MCF 10A (cell line): ENCODE measurements at regions not wholly inside any gene's neighbourhood (a gene's known extent, or its start where the extent isn't known, plus 50 kb on each side); places are given as distances from the start of the nearest gene placed in this dataset.

Experiments
- BruUV-seq: library from RNA; stranded (reverse); fragments of 400-500 nt; replicated peaks from 2 replicates; lab custom pipeline; 2021; lab: Mats Ljungman, UMichigan
- CTCF ChIA-PET: fragments of 300-600 bp; sonication (Branson Sonifier 250); formaldehyde crosslinking; extraction: SDS; loops from one replicate; lab custom pipeline; 2021; ENCODE audit warnings: antibody characterized with exemption, inconsistent platforms; lab: Yijun Ruan, JAX
- POLR2A ChIA-PET: fragments of 300-600, 350-650 bp; sonication (Branson Sonifier 250); formaldehyde crosslinking; extraction: SDS; loops from one replicate; lab custom pipeline; 2020; ENCODE audit warnings: antibody characterized with exemption, inconsistent platforms; lab: Yijun Ruan, JAX
- DNase-seq: peaks from one replicate; pipeline ENCODE4 v3.0.0-alpha.2; 2018; ENCODE audit not compliant: unreplicated experiment
- H3K27ac Mint-ChIP-seq: one replicate; pipeline ENCODE4 v1.8.0; 2022; ENCODE audit warnings: mild to moderate bottlenecking, low read depth, mixed read lengths; ENCODE audit not compliant: unreplicated experiment
- H3K27me3 Mint-ChIP-seq: one replicate; pipeline ENCODE4 v1.8.0; 2022; ENCODE audit warnings: mixed read lengths; ENCODE audit not compliant: insufficient read depth, unreplicated experiment
- H3K36me3 Mint-ChIP-seq: one replicate; pipeline ENCODE4 v1.8.0; 2022; ENCODE audit warnings: mild to moderate bottlenecking, moderate library complexity, mixed read lengths; ENCODE audit not compliant: insufficient read depth, unreplicated experiment
- H3K4me1 Mint-ChIP-seq: one replicate; pipeline ENCODE4 v1.8.0; 2022; ENCODE audit warnings: mixed read lengths; ENCODE audit not compliant: insufficient read depth, unreplicated experiment
- H3K4me3 Mint-ChIP-seq: one replicate; pipeline ENCODE4 v1.8.0; 2022; ENCODE audit warnings: mild to moderate bottlenecking, moderate library complexity, mixed read lengths; ENCODE audit not compliant: unreplicated experiment
- H3K9me3 Mint-ChIP-seq: one replicate; pipeline ENCODE4 v1.8.0; 2022; ENCODE audit warnings: mixed read lengths; ENCODE audit not compliant: unreplicated experiment
- intact Hi-C: fragments of 100-400 bp; cut with micrococcal nuclease; formaldehyde crosslinking; loops from 2 replicates; pipeline ENCODE4 v1.14.1; 2022
- TF ChIP-seq, protein P1 (sequence below): fragments of 200-600 bp; IDR thresholded peaks from one replicate; pipeline ENCODE4 v1.8.0; 2022; ENCODE audit warnings: antibody characterized with exemption, mild to moderate bottlenecking; ENCODE audit not compliant: unreplicated experiment

DNA sequence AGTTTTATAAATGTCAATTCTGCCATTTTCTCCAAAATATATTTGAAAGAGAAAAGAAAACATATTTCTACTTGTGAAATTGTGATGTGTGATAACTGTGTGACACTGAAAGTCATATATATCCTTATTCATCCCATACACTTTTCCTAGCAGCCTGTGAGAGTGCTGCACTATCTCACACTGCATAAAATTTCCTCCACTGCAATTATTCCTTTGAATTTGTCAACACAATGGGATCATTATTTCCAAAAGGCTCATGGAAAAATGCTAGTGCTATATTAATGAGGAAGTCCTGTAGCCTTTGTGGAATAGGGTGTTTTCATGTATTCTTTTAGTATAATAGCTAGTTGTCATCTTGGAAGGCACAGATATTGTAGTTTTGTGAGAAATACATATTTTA lies 504.1 kb downstream of the RPL10L start:
- Mint-ChIP-seq H3K9me3 (no peaks in the 10 kb centered on the region), H3K27me3 (peaks cover 34% of the 10 kb centered on the region), H3K4me1 (no peaks in the 10 kb centered on the region), H3K27ac (no peak overlapping the region), H3K36me3 (no peaks in the 10 kb centered on the region), H3K4me3 (no peak overlapping the region)
- TF ChIP-seq, protein P1, sequence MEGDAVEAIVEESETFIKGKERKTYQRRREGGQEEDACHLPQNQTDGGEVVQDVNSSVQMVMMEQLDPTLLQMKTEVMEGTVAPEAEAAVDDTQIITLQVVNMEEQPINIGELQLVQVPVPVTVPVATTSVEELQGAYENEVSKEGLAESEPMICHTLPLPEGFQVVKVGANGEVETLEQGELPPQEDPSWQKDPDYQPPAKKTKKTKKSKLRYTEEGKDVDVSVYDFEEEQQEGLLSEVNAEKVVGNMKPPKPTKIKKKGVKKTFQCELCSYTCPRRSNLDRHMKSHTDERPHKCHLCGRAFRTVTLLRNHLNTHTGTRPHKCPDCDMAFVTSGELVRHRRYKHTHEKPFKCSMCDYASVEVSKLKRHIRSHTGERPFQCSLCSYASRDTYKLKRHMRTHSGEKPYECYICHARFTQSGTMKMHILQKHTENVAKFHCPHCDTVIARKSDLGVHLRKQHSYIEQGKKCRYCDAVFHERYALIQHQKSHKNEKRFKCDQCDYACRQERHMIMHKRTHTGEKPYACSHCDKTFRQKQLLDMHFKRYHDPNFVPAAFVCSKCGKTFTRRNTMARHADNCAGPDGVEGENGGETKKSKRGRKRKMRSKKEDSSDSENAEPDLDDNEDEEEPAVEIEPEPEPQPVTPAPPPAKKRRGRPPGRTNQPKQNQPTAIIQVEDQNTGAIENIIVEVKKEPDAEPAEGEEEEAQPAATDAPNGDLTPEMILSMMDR = no peak
- DNase-seq = no peak
- ChIA-PET POLR2A (no interaction called here), CTCF (interaction anchor here (0.6 to 0.7 kb wide), 3 partner anchors 11 to 498 kb away, joined by 3 read pairs; no protein-coding TSS in a partner anchor)
- no TSS peak for BruUV-seq
- intact Hi-C loops = no loop called here

DNA sequence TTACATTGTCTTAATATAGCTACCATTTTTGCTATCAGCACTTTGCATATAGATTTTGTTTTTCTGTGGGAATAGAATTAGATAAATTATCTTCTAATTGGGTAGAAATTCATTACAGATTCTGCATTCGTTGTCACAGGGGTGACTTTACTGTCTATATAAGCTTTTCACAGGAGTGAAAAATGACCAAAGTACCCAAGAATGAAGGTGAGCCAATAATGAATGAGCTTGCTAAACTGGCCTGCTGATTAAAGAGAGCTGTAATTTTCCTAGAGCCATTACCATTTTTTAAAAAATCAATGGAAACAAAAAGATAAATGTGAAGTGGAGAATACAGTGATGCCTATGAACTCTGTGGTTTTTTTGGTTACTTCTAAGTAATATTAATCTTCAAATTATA lies 504.6 kb downstream of the RPL10L start:
- Mint-ChIP-seq H3K4me3 (no peak overlapping the region), H3K4me1 (no peaks in the 10 kb centered on the region), H3K36me3 (no peaks in the 10 kb centered on the region), H3K27me3 (peaks cover 34% of the 10 kb centered on the region), H3K9me3 (no peaks in the 10 kb centered on the region), H3K27ac (no peak overlapping the region)
- POLR2A ChIA-PET = no interaction called here
- intact Hi-C loops = no loop called here
- no TSS peak for BruUV-seq
- no peak for DNase-seq
- CTCF ChIA-PET = interaction anchor here (0.6 to 0.7 kb wide), 2 partner anchors 58 to 497 kb away, joined by 3 read pairs; no protein-coding TSS in a partner anchor
- TF ChIP-seq, protein P1 = no peak

DNA sequence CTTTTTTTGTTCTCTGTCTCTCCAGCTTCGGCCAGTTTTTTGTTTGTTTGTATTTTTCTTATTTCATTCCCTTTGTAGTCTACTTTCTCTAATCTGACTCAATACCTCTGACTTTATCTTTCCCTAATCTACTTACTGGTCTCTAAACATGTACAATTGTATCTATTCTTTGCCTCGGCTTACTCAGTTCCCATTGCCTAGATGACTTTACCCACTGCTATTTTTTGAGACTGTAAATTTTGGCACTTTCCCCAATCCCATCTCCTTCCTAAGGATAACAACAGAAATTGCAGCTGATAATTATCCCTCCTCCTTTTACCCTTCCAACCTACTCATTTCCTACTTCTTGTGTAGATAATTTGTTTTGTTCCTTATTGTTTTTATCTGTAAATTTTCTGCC lies 511.1 kb downstream of the RPL10L start:
- ChIA-PET CTCF (no interaction called here), POLR2A (no interaction called here)
- Mint-ChIP-seq H3K27ac (no peak overlapping the region), H3K4me3 (no peak overlapping the region), H3K4me1 (no peaks in the 10 kb centered on the region), H3K36me3 (no peaks in the 10 kb centered on the region), H3K9me3 (no peaks in the 10 kb centered on the region), H3K27me3 (peaks cover 61% of the 10 kb centered on the region)
- intact Hi-C loops = no loop called here
- TF ChIP-seq, protein P1 = no peak
- no TSS peak for BruUV-seq
- no peak for DNase-seq

- DNase-seq = no peak
- H3K36me3 Mint-ChIP-seq = no peaks in the 10 kb centered on the region
- BruUV-seq = no TSS peak
- no peaks in the 10 kb centered on the region for H3K4me1 Mint-ChIP-seq
- TF ChIP-seq, protein P1 = no peak
- POLR2A ChIA-PET = no interaction called here
- H3K4me3 Mint-ChIP-seq = no peak overlapping the region
- CTCF ChIA-PET = no interaction called here
- intact Hi-C loops = no loop called here
- H3K27ac Mint-ChIP-seq = no peak overlapping the region
- H3K9me3 Mint-ChIP-seq = no peaks in the 10 kb centered on the region
- H3K27me3 Mint-ChIP-seq = peaks cover 63% of the 10 kb centered on the region
Observed at GRCh38 chr14:46139649-46140048, 511.9 kb downstream of the RPL10L start.
